Ecto neural progenitor cell (in vitro differentiated cells): ENCODE measurements at regions not wholly inside any gene's neighbourhood (a gene's known extent, or its start where the extent isn't known, plus 50 kb on each side); places are given as distances from the start of the nearest gene placed in this dataset.
A peak's percentile ranks its signal among the peaks of the same experiment; 100 is the strongest.
"Not testable (repeated sequence)": the region's sequence is repeated elsewhere in the genome, so short reads cannot be mapped to it uniquely, and the experiment has no call there.

ENCODE experiments used
- DNase-seq: peaks from one replicate; pipeline ENCODE4 v3.0.0-alpha.2; 2018; ENCODE audit warnings: low spot score

GRCh38 chr10:55747244-55747643 lies 613.8 kb downstream of the ZWINT start:
- DNase-seq, result no peak

- DNase-seq, result no peak
These were observed 615.1 kb downstream of the ZWINT start for GRCh38 chr10:55746002-55746401.

- no peak for DNase-seq
These were observed 618.6 kb downstream of the ZWINT start for GRCh38 chr10:55742487-55742886.

GRCh38 chr10:55740767-55741166 lies 620.3 kb downstream of the ZWINT start:
- not testable (repeated sequence) for DNase-seq

GRCh38 chr10:55740110-55740509 lies 620.9 kb downstream of the ZWINT start:
- DNase-seq, result no peak

GRCh38 chr10:55734112-55734511 lies 626.9 kb downstream of the ZWINT start:
- DNase-seq, result no peak

- no peak for DNase-seq
These were observed 656.1 kb downstream of the ZWINT start for GRCh38 chr10:55704950-55705349.

GRCh38 chr10:55668326-55668922 lies 692.6 kb downstream of the ZWINT start:
- no peak for DNase-seq

GRCh38 chr10:55653531-55653930 lies 707.5 kb downstream of the ZWINT start:
- no peak for DNase-seq

- no peak for DNase-seq
These were observed 719.5 kb downstream of the ZWINT start for GRCh38 chr10:55641601-55642000.

- DNase-seq, result peak; percentile 91
These were observed 729.9 kb downstream of the ZWINT start for GRCh38 chr10:55631071-55631654.

GRCh38 chr10:55630491-55631056 lies 730.5 kb downstream of the ZWINT start:
- DNase-seq, result peak; percentile 62

GRCh38 chr10:55629793-55630490 lies 731.1 kb downstream of the ZWINT start:
- peak; percentile 70 for DNase-seq

GRCh38 chr10:55628260-55628701 lies 732.8 kb downstream of the ZWINT start:
- DNase-seq, result peak; percentile 74

GRCh38 chr10:55627501-55628051 lies 733.5 kb downstream of the ZWINT start:
- peak; percentile 65 for DNase-seq

- DNase-seq, result not testable (repeated sequence)
These were observed 759.2 kb downstream of the ZWINT start for GRCh38 chr10:55601690-55602478.

- no peak for DNase-seq
These were observed 750.6 kb upstream of the PCDH15 start for GRCh38 chr10:55551603-55552002.

GRCh38 chr10:55550236-55550635 lies 749.2 kb upstream of the PCDH15 start:
- no peak for DNase-seq

- not testable (repeated sequence) for DNase-seq
These were observed 736.5 kb upstream of the PCDH15 start for GRCh38 chr10:55537497-55537896.

- DNase-seq, result no peak
These were observed 718.2 kb upstream of the PCDH15 start for GRCh38 chr10:55519264-55519663.

GRCh38 chr10:55518416-55518815 lies 717.4 kb upstream of the PCDH15 start:
- not testable (repeated sequence) for DNase-seq

GRCh38 chr10:55509168-55509567 lies 708.1 kb upstream of the PCDH15 start:
- DNase-seq, result no peak
